Smooth muscle cell (in vitro differentiated cells): ENCODE measurements at regions not wholly inside any gene's neighbourhood (a gene's known extent, or its start where the extent isn't known, plus 50 kb on each side); places are given as distances from the start of the nearest gene placed in this dataset.

ENCODE experiments used
- DNase-seq: peaks from one replicate; lab custom pipeline; 2025; ENCODE audit not compliant: unreplicated experiment; lab: John Stamatoyannopoulos, UW
- H2AFZ ChIP-seq: fragments of 200-600 bp; sonication (generic); 2 replicates; pipeline ENCODE4 v1.6.0; 2016; ENCODE audit warnings: antibody characterized with exemption, low read depth, mild to moderate bottlenecking
- H3F3A ChIP-seq: fragments of 200-600 bp; sonication (generic); 2 replicates; pipeline ENCODE4 v1.6.0; 2017; ENCODE audit warnings: antibody characterized with exemption, low read depth
- H3K27ac ChIP-seq: fragments of 200-600 bp; sonication (generic); 2 replicates; pipeline ENCODE4 v1.5.1; 2016; ENCODE audit warnings: low read depth, mild to moderate bottlenecking
- H3K27me3 ChIP-seq: fragments of 200-600 bp; sonication (generic); 2 replicates; pipeline ENCODE4 v1.6.1; 2016; ENCODE audit warnings: low read depth, mild to moderate bottlenecking
- H3K36me3 ChIP-seq: fragments of 200-600 bp; sonication (generic); 2 replicates; pipeline ENCODE4 v1.5.1; 2016; ENCODE audit warnings: low read depth
- H3K4me1 ChIP-seq: fragments of 200-600 bp; sonication (generic); 2 replicates; pipeline ENCODE4 v1.5.1; 2016; ENCODE audit warnings: low read depth
- H3K4me2 ChIP-seq: fragments of 200-600 bp; sonication (generic); 2 replicates; pipeline ENCODE4 v1.6.0; 2016; ENCODE audit warnings: mild to moderate bottlenecking
- H3K4me3 ChIP-seq: fragments of 200-600 bp; sonication (generic); 2 replicates; pipeline ENCODE4 v1.5.1; 2016; ENCODE audit warnings: mild to moderate bottlenecking
- H3K79me2 ChIP-seq: fragments of 200-600 bp; sonication (generic); 2 replicates; pipeline ENCODE4 v1.6.0; 2016; ENCODE audit warnings: low read depth, mild to moderate bottlenecking
- H3K9ac ChIP-seq: fragments of 200-600 bp; sonication (generic); 2 replicates; pipeline ENCODE4 v1.6.0; 2016; ENCODE audit warnings: low read depth
- H3K9me3 ChIP-seq: fragments of 200-600 bp; sonication (generic); replicated peaks from 2 replicates; pipeline ENCODE4 v1.5.1; 2016; ENCODE audit warnings: low read depth
- H4K20me1 ChIP-seq: fragments of 200-600 bp; sonication (generic); 2 replicates; pipeline ENCODE4 v1.6.0; 2016; ENCODE audit warnings: low read depth
- WGBS: methylation state at CpG from one replicate; pipeline ENCODE4 v1.1.7; 2016; ENCODE audit warnings: low lambda C conversion rate; 5-methylcytosine and 5-hydroxymethylcytosine counted together
- TF ChIP-seq, protein P1 (sequence below): fragments of 200-600 bp; sonication (generic); IDR thresholded peaks from 2 replicates; pipeline ENCODE4 v1.5.1; 2017; ENCODE audit warnings: borderline replicate concordance, mild to moderate bottlenecking, antibody characterized with exemption; ENCODE audit not compliant: insufficient read depth, poor library complexity, severe bottlenecking

DNA sequence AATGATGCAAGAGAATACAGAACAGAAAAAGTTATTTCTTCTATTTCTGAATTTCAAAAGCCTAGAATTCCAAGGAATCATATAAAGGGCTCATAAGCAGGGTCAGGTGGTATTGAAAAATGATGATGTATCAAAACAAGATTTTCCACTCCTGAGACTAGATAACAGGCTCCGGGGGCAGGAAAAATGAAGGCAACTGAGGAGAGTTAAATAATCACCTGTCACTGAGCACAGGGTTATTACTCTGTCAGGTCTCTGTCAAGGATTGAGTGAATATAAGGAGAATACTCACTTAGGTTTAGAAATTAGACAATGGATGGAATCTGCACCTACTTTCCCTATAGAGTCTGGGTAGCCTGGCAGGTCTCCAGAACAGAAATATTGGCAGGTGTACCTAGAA lies 76.1 kb upstream of the KHDRBS2 start:
- Histone ChIP-seq H3K9ac (no peak overlapping the region), H3K4me1 (no peaks in the 10 kb centered on the region), H4K20me1 (no peaks in the 10 kb centered on the region), H3K79me2 (no peaks in the 10 kb centered on the region), H3K4me3 (no peak overlapping the region), H3K27me3 (no peaks in the 10 kb centered on the region), H3K27ac (no peak overlapping the region), H2AFZ (no peak overlapping the region), H3K36me3 (no peaks in the 10 kb centered on the region), H3F3A (no peaks in the 10 kb centered on the region), H3K9me3 (no peaks in the 10 kb centered on the region), H3K4me2 (no peak overlapping the region)
- DNase-seq, result no peak
- TF ChIP-seq, protein P1, sequence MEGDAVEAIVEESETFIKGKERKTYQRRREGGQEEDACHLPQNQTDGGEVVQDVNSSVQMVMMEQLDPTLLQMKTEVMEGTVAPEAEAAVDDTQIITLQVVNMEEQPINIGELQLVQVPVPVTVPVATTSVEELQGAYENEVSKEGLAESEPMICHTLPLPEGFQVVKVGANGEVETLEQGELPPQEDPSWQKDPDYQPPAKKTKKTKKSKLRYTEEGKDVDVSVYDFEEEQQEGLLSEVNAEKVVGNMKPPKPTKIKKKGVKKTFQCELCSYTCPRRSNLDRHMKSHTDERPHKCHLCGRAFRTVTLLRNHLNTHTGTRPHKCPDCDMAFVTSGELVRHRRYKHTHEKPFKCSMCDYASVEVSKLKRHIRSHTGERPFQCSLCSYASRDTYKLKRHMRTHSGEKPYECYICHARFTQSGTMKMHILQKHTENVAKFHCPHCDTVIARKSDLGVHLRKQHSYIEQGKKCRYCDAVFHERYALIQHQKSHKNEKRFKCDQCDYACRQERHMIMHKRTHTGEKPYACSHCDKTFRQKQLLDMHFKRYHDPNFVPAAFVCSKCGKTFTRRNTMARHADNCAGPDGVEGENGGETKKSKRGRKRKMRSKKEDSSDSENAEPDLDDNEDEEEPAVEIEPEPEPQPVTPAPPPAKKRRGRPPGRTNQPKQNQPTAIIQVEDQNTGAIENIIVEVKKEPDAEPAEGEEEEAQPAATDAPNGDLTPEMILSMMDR, result no peak
- 83% methylated on average over 1 of the region's 1 CpG for WGBS

DNA sequence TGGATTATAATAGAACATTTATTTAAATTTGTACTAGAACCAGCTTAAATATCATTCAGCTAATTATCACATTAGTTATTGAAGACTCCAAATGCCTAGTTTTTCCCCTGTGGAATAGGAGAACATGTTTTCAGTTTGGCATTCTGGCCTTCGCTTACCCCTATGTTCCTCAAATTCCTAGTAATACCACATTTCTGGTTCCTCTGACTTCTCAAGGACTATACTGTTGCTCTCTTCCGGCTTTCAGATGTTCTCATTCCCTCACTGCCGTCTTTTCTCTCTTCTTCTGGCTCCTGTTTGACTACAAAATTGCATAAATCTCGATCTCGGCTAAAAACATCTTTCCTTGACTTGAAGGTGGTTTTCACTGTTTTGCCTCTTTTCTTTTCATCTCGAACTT lies 71.8 kb upstream of the KHDRBS2 start:
- no peaks in the 10 kb centered on the region for H3K27me3 ChIP-seq
- H3K4me2 ChIP-seq, result no peak overlapping the region
- 88% methylated on average over 6 of the region's 6 CpGs for WGBS
- H3K9ac ChIP-seq, result no peak overlapping the region
- no peaks in the 10 kb centered on the region for H3K79me2 ChIP-seq
- no peaks in the 10 kb centered on the region for H3K9me3 ChIP-seq
- H3K4me1 ChIP-seq, result no peaks in the 10 kb centered on the region
- no peaks in the 10 kb centered on the region for H3F3A ChIP-seq
- H3K36me3 ChIP-seq, result no peaks in the 10 kb centered on the region
- DNase-seq, result no peak
- no peak overlapping the region for H2AFZ ChIP-seq
- H3K27ac ChIP-seq, result no peak overlapping the region
- H3K4me3 ChIP-seq, result no peak overlapping the region
- H4K20me1 ChIP-seq, result no peaks in the 10 kb centered on the region
- TF ChIP-seq, protein P1, result no peak

DNA sequence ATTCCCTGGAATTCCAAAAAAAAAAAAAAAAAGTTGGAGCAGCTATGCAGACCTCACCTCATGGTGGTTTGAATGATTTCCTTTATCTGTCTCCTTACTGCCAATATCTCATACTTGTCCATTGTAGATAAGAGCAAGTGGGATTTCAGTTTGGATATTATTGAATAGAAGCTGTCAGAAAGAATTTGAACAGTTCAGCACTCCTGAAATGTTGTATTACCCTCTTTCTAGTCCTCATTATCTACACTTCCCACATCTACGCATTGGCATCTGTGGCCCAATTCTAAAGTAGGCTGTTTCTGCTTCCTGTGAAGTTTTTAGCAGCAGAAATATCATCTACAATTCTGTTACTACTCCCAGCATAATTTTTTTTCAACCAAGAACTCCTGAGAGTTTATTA lies 68.2 kb upstream of the KHDRBS2 start:
- 85% methylated on average over 1 of the region's 1 CpG for WGBS
- Histone ChIP-seq H3K9ac (no peak overlapping the region), H3F3A (no peaks in the 10 kb centered on the region), H3K4me1 (no peaks in the 10 kb centered on the region), H3K79me2 (no peaks in the 10 kb centered on the region), H3K4me2 (no peak overlapping the region), H4K20me1 (no peaks in the 10 kb centered on the region), H3K27me3 (no peaks in the 10 kb centered on the region), H3K4me3 (no peak overlapping the region), H2AFZ (no peak overlapping the region), H3K27ac (no peak overlapping the region), H3K36me3 (no peaks in the 10 kb centered on the region), H3K9me3 (no peaks in the 10 kb centered on the region)
- TF ChIP-seq, protein P1, result no peak
- no peak for DNase-seq

DNA sequence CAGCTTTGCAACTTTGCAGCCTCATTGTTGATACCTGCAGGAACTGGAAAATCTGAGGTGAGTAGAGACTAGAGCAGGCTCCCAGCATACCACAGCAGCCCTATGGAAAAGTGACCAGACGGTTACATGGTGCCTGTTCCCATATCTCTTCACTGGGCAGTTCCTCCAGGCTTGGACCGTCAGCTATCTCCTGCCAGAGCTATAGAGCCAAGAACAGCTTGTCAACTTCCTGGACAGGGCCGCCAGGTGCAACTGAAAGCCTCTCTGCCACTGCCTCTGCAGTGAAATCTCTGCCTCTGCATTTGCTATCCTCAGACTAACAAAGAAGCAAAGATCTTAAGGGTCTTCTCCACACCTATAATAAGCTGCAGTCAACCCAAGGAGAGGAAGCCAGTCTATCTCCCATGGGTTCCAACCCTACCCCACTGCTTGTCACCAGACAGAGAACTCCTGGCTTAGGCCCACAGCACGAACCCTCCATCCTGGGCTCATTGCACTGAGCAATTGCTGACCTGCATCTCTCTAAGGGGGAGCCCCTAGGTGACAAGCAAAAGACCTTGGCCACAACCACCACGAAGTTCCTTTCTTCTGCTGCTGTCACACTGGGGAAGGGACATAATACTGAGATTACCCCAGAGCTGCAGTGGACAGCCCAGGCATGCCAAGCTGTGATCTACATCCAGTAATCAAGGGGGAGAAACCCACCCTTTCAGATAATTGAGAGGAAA lies 60.1 kb upstream of the KHDRBS2 start:
- no peak for DNase-seq
- H2AFZ ChIP-seq, result no peak overlapping the region
- H3K27me3 ChIP-seq, result no peaks in the 10 kb centered on the region
- 84% methylated on average over 5 of the region's 5 CpGs for WGBS
- no peaks in the 10 kb centered on the region for H3K4me1 ChIP-seq
- TF ChIP-seq, protein P1, result no peak
- H3K4me2 ChIP-seq, result no peak overlapping the region
- H3K36me3 ChIP-seq, result no peaks in the 10 kb centered on the region
- H3K27ac ChIP-seq, result no peak overlapping the region
- H4K20me1 ChIP-seq, result no peaks in the 10 kb centered on the region
- no peaks in the 10 kb centered on the region for H3K9me3 ChIP-seq
- H3K4me3 ChIP-seq, result no peak overlapping the region
- no peaks in the 10 kb centered on the region for H3K79me2 ChIP-seq
- no peak overlapping the region for H3K9ac ChIP-seq
- no peaks in the 10 kb centered on the region for H3F3A ChIP-seq
